HCT116 (cell line): ENCODE measurements at regions not wholly inside any gene's neighbourhood (a gene's known extent, or its start where the extent isn't known, plus 50 kb on each side); places are given as distances from the start of the nearest gene placed in this dataset.

ENCODE experiments used
- ATAC-seq: fragments of 200-7000 bp; cut with Tn5 transposase; 2 replicates; pipeline ENCODE4 v1.9.1; 2020; ENCODE audit warnings: mild to moderate bottlenecking, moderate library complexity
- BruUV-seq: library from RNA; stranded (reverse); fragments of 400-500 nt; replicated peaks from 2 replicates; lab custom pipeline; 2021; lab: Mats Ljungman, UMichigan
- CTCF ChIA-PET: fragments of 300-600 bp; sonication (Branson Sonifier 250); formaldehyde crosslinking; loops from one replicate; lab custom pipeline; 2021; ENCODE audit warnings: antibody characterized with exemption; lab: Charles Lee
- POLR2A ChIA-PET: fragments of 300-600, 350-600 bp; sonication (Branson Sonifier 250); formaldehyde crosslinking; loops from one replicate; lab custom pipeline; 2021; ENCODE audit warnings: antibody characterized with exemption; lab: Charles Lee
- RAD21 ChIA-PET, 2 experiments: fragments of 300-600 bp; sonication (Branson Sonifier 250); formaldehyde crosslinking; loops; one replicate each; lab custom pipeline; 2023; ENCODE audit warnings: low total read pairs in 2 of 2; ENCODE audit not compliant: uncharacterized antibody in 2 of 2, unreplicated experiment in 2 of 2, low non-redundant PET in 1 of 2; lab: Charles Lee
- DNase-seq: peaks from one replicate; pipeline ENCODE4 v3.0.0-alpha.2; 2010; ENCODE audit warnings: low read depth, low spot score
- H2AFZ ChIP-seq: fragments of 200-600 bp; shearing (Covaris generic), sonication (generic); 2 replicates; pipeline ENCODE4 v1.6.1; 2017; ENCODE audit warnings: low read depth, mixed run types, mixed read lengths, antibody characterized with exemption, low read length; ENCODE audit not compliant: poor library complexity, severe bottlenecking
- H3K27ac ChIP-seq: 2 replicates; pipeline ENCODE4 v1.5.1; 2012; ENCODE audit warnings: low read depth, low read length
- H3K27me3 ChIP-seq: fragments of 200-600 bp; sonication (generic); 2 replicates; pipeline ENCODE4 v1.6.1; 2016; ENCODE audit warnings: mixed run types, low read length, mixed read lengths; ENCODE audit not compliant: insufficient read depth
- H3K36me3 ChIP-seq, 2 experiments: fragments of 200-500 bp in 1 of 2; fragments of 200-600 bp in 1 of 2; sonication (Bioruptor generic) in 1 of 2; sonication (generic) in 1 of 2; 2 replicates each; pipeline versions ENCODE4 v1.5.1 to v1.6.1; 2014 to 2016; ENCODE audit warnings: low read length in 2 of 2, inconsistent platforms in 1 of 2, mixed read lengths in 1 of 2, mixed run types in 1 of 2; ENCODE audit not compliant: insufficient read depth in 2 of 2, control insufficient read depth in 1 of 2
- H3K4me1 ChIP-seq, 2 experiments: fragments of 200-600 bp in 1 of 2; sonication (generic) in 1 of 2; 2 replicates each; pipeline versions ENCODE4 v1.5.1 to v1.6.1; 2012 to 2017; ENCODE audit warnings: low read length in 2 of 2, inconsistent platforms in 1 of 2, mild to moderate bottlenecking in 1 of 2, mixed read lengths in 1 of 2, mixed run types in 1 of 2, moderate library complexity in 1 of 2; ENCODE audit not compliant: insufficient read depth in 2 of 2, control insufficient read depth in 1 of 2
- H3K4me2 ChIP-seq: fragments of 200-600 bp; sonication (generic); 2 replicates; pipeline ENCODE4 v1.6.1; 2017; ENCODE audit warnings: mixed run types, low read length, mixed read lengths
- H3K4me3 ChIP-seq, 2 experiments: fragments of 200-600 bp in 1 of 2; sonication (generic) in 1 of 2; replicated peaks in 1 of 2; 2 replicates each; pipeline ENCODE4 v1.5.1; 2011 to 2016; ENCODE audit warnings: low read length in 2 of 2, control low read depth in 1 of 2, low read depth in 1 of 2, mild to moderate bottlenecking in 1 of 2, mixed read lengths in 1 of 2, mixed run types in 1 of 2
- H3K79me2 ChIP-seq: fragments of 200-600 bp; sonication (generic); 2 replicates; pipeline ENCODE4 v1.6.1; 2017; ENCODE audit warnings: mild to moderate bottlenecking, mixed run types, low read length, moderate library complexity, mixed read lengths; ENCODE audit not compliant: insufficient read depth
- H3K9ac ChIP-seq: fragments of 200-600 bp; sonication (generic); 2 replicates; pipeline ENCODE4 v1.6.1; 2016; ENCODE audit warnings: low read length, mixed read lengths
- H3K9me2 ChIP-seq: fragments of 200-600 bp; sonication (generic), shearing (Covaris generic); 2 replicates; pipeline ENCODE4 v1.6.1; 2017; ENCODE audit warnings: mixed run types, mild to moderate bottlenecking, moderate library complexity; ENCODE audit not compliant: insufficient read depth
- H3K9me3 ChIP-seq, 2 experiments: fragments of 200-500 bp in 1 of 2; fragments of 200-600 bp in 1 of 2; sonication (Bioruptor generic) in 1 of 2; sonication (generic) in 1 of 2; 2 replicates each; pipeline ENCODE4 v1.6.1; 2014 to 2017; ENCODE audit warnings: low read length in 2 of 2, mixed read lengths in 2 of 2, inconsistent platforms in 1 of 2, low read depth in 1 of 2, mild to moderate bottlenecking in 1 of 2, mixed run types in 1 of 2, moderate library complexity in 1 of 2; ENCODE audit not compliant: control insufficient read depth in 1 of 2, insufficient read depth in 1 of 2
- H4K20me1 ChIP-seq: fragments of 200-600 bp; sonication (generic), shearing (Covaris generic); 2 replicates; pipeline ENCODE4 v1.6.1; 2017; ENCODE audit warnings: mixed run types, mild to moderate bottlenecking, moderate library complexity; ENCODE audit not compliant: insufficient read depth
- CBX3 ChIP-seq: IDR thresholded peaks from 2 replicates; pipeline ENCODE4 v1.6.1; 2012; ENCODE audit warnings: low read depth
- CEBPB ChIP-seq: IDR thresholded peaks from 2 replicates; pipeline ENCODE4 v1.6.1; 2012; ENCODE audit warnings: low read depth
- CTCF ChIP-seq, 3 experiments: fragments of 200-600 bp in 1 of 3; sonication (generic) in 1 of 3; IDR thresholded peaks in 2 of 3; conservative IDR thresholded peaks in 1 of 3; 2 replicates each; pipeline ENCODE4 v1.5.1; 2012 to 2017; ENCODE audit warnings: low read depth in 2 of 3, low read length in 2 of 3, antibody characterized with exemption in 1 of 3, borderline replicate concordance in 1 of 3, control low read depth in 1 of 3, mild to moderate bottlenecking in 1 of 3, mixed read lengths in 1 of 3, mixed run types in 1 of 3, moderate library complexity in 1 of 3; ENCODE audit not compliant: insufficient read depth in 1 of 3
- EGR1 ChIP-seq: IDR thresholded peaks from 2 replicates; pipeline ENCODE4 v1.6.1; 2012; ENCODE audit warnings: low read depth
- EZH2 ChIP-seq: fragments of 200-600 bp; sonication (generic); IDR thresholded peaks from 2 replicates; pipeline ENCODE4 v1.6.1; 2017; ENCODE audit warnings: antibody characterized with exemption, mixed run types
- FOSL1 ChIP-seq: IDR thresholded peaks from 2 replicates; pipeline ENCODE4 v1.6.1; 2012; ENCODE audit warnings: low read depth
- JUND ChIP-seq: IDR thresholded peaks from 2 replicates; pipeline ENCODE4 v1.6.1; 2012
- POLR2A ChIP-seq: IDR thresholded peaks from 2 replicates; pipeline ENCODE4 v1.7.0; 2011; ENCODE audit warnings: borderline replicate concordance; ENCODE audit not compliant: insufficient read depth, insufficient read length; ENCODE audit errors: extremely low read depth
- REST ChIP-seq: IDR thresholded peaks from 2 replicates; pipeline ENCODE4 v1.6.1; 2012; ENCODE audit warnings: low read depth
- SIN3A ChIP-seq: IDR thresholded peaks from 2 replicates; pipeline ENCODE4 v1.6.1; 2012; ENCODE audit warnings: low read depth
- SRF ChIP-seq: IDR thresholded peaks from 2 replicates; pipeline ENCODE4 v1.6.1; 2012; ENCODE audit warnings: low read depth
- TCF7L2 ChIP-seq: IDR thresholded peaks from 2 replicates; pipeline ENCODE4 v1.7.0; 2011; ENCODE audit warnings: borderline replicate concordance, inconsistent platforms; ENCODE audit not compliant: insufficient read depth, insufficient read length; ENCODE audit errors: extremely low read depth
- YY1 ChIP-seq: IDR thresholded peaks from 2 replicates; pipeline ENCODE4 v1.6.1; 2011; ENCODE audit warnings: low read length, low read depth, moderate library complexity, mild to moderate bottlenecking; ENCODE audit not compliant: insufficient replicate concordance; ENCODE audit errors: extremely low read depth
- ZFX ChIP-seq: fragments of 450-650 bp; IDR thresholded peaks from 2 replicates; pipeline ENCODE4 v1.6.1; 2017
- ZNF274 ChIP-seq: fragments of 200-500 bp; sonication (Bioruptor generic); IDR thresholded peaks from 2 replicates; pipeline ENCODE4 v1.6.1; 2014; ENCODE audit warnings: mild to moderate bottlenecking, low read depth, low read length, inconsistent platforms
- intact Hi-C: fragments of 100-400 bp; cut with micrococcal nuclease; formaldehyde crosslinking; loops from 2 replicates; pipeline ENCODE4 v1.10.0; 2022

DNA sequence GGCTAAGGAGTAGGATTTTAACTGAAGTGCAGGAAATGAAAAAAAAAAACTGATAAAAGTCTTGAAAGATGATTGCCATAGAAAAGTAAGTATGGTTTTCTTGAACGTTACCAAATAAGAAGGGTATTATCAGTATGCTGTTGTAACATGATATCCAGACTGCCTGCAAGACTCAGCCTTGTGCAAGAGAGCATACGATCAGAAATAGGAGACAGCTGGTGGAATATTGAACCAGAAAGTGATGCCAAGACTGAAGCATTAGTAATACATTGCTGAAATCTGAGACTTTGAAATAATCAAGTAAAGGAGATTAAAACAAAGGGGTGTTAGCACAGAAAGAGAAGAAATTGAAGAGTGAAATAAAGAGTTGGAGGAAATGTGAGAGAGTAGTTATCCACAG is 452.7 kb upstream of the CNTN5 start:
- no peak for DNase-seq
- ChIA-PET RAD21 (no interaction called here), CTCF (no interaction called here), POLR2A (no interaction called here)
- no peaks in the 10 kb centered on the region for H3K79me2 ChIP-seq
- intact Hi-C loops: no loop called here
- H3K4me3 ChIP-seq: no peak overlapping the region
- H3K27ac ChIP-seq: no peak overlapping the region
- no peak overlapping the region for H2AFZ ChIP-seq
- TF ChIP-seq REST (no peak), EZH2 (no peak), ZFX (no peak), ZNF274 (no peak), JUND (no peak), CBX3 (no peak), CEBPB (no peak), EGR1 (no peak), FOSL1 (no peak), CTCF (IDR thresholded peaks at IDR 0.05 in 2 of 3, conservative IDR thresholded peaks at IDR 0.05 in 1 of 3; ENCODE audit: borderline replicate concordance in 1 of 3, insufficient read depth in 1 of 3, low read depth in 2 of 3, low read length in 2 of 3) (no peak), POLR2A (no peak), YY1 (no peak), SIN3A (no peak), TCF7L2 (no peak), SRF (no peak)
- no peaks in the 10 kb centered on the region for H3K9me2 ChIP-seq
- H3K36me3 ChIP-seq: no peaks in the 10 kb centered on the region
- H4K20me1 ChIP-seq: no peaks in the 10 kb centered on the region
- H3K9ac ChIP-seq: no peak overlapping the region
- no peak overlapping the region for H3K4me2 ChIP-seq
- H3K9me3 ChIP-seq: peaks cover 0 to 26% of the 10 kb centered on the region in 2 experiments; a peak in 2 of 4 replicates
- no peaks in the 10 kb centered on the region for H3K4me1 ChIP-seq
- BruUV-seq: no TSS peak
- no peak for ATAC-seq
- no peaks in the 10 kb centered on the region for H3K27me3 ChIP-seq
